Peyer's patch (tissue), 4 donors: ENCODE measurements at regions not wholly inside any gene's neighbourhood (a gene's known extent, or its start where the extent isn't known, plus 50 kb on each side); places are given as distances from the start of the nearest gene placed in this dataset.

Experiments
- CTCF ChIP-seq, 6 experiments: fragments of 450-650 bp in 4 of 6; fragments of 200-600 bp in 2 of 6; sonication (generic) in 1 of 6; IDR thresholded peaks; one replicate each; pipeline ENCODE4 v1.5.1; 2017 to 2019; ENCODE audit warnings: antibody characterized with exemption in 6 of 6, mild to moderate bottlenecking in 3 of 6, moderate library complexity in 1 of 6
- POLR2A ChIP-seq, 2 donors: fragments of 450-650 bp; IDR thresholded peaks; one replicate each; pipeline ENCODE4 v1.5.1; 2017; ENCODE audit warnings: antibody characterized with exemption in 2 of 2, mild to moderate bottlenecking in 2 of 2, moderate library complexity in 2 of 2

GRCh38 chr11:39174965-39175364, 2284.5 kb downstream of the LRRC4C start:
- TF ChIP-seq CTCF (IDR thresholded peaks at IDR 0.05), result no peak
- TF ChIP-seq POLR2A (IDR thresholded peaks at IDR 0.05), result no peak
